ENCODE measurements at regions not wholly inside any gene's neighbourhood (a gene's known extent, or its start where the extent isn't known, plus 50 kb on each side); places are given as distances from the start of the nearest gene placed in this dataset.

GRCh38 chr13:85742355-85742754, 56.9 kb downstream of the SLITRK6 start:
- DNase-seq (ENCODE audit: low read depth in 4 of 4, low spot score in 2 of 4): no peak

- no peak for DNase-seq (ENCODE audit: low read depth in 4 of 4, low spot score in 2 of 4)
Measured at GRCh38 chr13:85741017-85741416, 58.2 kb downstream of the SLITRK6 start.

GRCh38 chr13:85738696-85739320, 60.4 kb downstream of the SLITRK6 start:
- no peak for DNase-seq (ENCODE audit: low read depth in 4 of 4, low spot score in 2 of 4)

DNA sequence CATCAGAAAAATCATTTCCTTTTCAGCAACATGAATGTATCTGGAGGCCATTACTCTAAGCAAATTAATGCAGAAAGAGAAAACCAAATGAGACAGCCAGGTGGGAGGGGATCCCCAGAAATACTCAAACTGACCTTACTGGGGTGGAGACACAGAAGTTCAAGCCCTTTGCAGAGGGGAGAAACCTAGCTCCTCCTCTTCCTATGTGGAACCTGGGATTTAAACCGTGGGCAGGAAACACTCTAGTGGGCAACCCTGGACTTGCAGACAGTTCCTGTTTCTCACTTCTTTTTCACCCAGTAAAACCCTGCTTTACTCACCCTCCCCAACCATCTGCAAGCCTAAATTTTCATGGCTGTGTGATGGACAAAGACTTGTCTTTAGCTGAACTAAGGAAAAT, 61.3 kb downstream of the SLITRK6 start:
- no peak for DNase-seq (ENCODE audit: low read depth in 4 of 4, low spot score in 2 of 4)

- DNase-seq (ENCODE audit: low read depth in 4 of 4, low spot score in 2 of 4): no peak
Measured at GRCh38 chr13:85729296-85729695, 69.9 kb downstream of the SLITRK6 start.

DNA sequence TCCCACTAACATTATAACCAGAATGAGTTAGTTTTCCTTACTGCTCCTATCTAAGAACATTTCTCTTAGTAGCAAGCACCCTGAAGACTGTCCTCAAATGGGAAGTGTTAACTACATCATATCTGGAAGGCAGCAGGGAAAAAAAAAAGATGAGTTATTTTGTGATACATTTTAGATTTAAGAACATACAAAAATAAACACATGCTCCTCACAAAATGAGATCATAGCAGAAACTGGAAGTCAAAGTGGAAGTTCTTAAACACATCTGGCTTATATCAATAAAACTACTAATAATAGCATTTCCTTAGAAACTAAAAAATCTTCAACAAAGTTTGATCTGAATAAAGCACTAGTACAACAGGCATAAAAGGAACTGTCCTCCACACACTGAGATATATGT, 70.4 kb downstream of the SLITRK6 start:
- no peak for DNase-seq (ENCODE audit: low read depth in 4 of 4, low spot score in 2 of 4)

GRCh38 chr13:85725433-85725832, 73.8 kb downstream of the SLITRK6 start:
- DNase-seq (ENCODE audit: low read depth in 4 of 4, low spot score in 2 of 4): no peak

DNA sequence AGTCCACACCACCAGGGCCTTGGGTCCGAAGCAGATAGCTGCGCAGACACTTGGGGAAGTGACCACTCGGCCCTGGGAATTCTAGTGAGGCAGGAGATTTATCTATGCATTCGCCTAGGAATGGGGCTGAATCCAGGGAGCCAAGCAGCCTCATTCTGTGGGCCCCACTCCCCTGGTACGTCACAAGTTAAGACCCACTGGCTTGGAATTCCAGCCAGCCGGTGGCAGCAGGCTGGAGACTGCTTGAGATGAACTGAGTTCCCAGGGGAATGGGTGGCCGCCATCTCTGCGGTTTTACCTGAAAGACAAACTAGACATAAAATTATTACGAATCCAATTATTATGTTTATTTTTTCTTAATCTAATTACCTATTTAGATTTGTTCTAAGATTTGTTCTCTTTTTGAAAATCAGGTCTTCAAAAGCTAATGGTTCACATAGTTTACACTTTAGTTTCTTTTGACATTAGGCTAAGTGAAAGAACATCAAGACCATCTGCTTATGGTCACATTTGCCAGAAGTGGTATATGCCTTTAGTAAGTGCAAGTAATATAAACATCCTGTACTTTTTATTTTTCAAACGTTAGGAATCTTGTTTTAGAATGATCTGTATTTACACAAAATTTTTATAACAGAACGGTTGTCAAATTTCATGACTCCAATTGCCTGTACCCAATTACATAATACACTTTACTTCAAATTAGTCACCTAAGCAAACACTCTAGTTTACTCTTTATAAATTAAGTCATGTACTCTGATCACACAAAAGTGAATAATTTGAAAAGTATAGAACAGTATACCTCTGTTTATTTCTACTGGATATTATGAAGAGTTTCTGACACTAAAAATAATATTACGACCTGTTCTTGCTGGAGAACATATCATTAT, 74.4 kb downstream of the SLITRK6 start:
- DNase-seq (ENCODE audit: low read depth in 4 of 4, low spot score in 2 of 4): no peak

DNA sequence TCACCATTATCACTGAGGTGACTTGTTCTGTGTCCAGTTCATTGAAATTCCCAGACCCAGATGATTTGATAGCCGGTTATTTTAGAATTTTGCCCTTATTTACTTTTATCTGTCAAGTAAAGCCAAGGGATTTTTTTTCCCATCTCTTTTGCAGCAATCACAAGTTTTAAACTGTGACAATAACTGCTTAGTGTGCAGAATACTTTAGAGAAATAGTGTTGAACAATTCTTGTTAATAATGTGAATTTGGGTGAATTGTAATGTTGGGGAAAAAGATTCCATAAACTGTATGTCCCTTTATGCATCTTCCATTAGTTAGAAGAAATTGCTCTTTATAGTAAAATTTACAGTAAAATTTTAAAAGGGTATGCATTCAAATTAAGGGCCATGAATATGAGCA, 79.5 kb downstream of the SLITRK6 start:
- no peak for DNase-seq (ENCODE audit: low read depth in 4 of 4, low spot score in 2 of 4)

- no peak for DNase-seq (ENCODE audit: low read depth in 4 of 4, low spot score in 2 of 4)
Measured at GRCh38 chr13:85717921-85718320, 81.3 kb downstream of the SLITRK6 start.

- no peak for DNase-seq (ENCODE audit: low read depth in 4 of 4, low spot score in 2 of 4)
Measured at GRCh38 chr13:85710545-85710944, 88.7 kb downstream of the SLITRK6 start.

DNA sequence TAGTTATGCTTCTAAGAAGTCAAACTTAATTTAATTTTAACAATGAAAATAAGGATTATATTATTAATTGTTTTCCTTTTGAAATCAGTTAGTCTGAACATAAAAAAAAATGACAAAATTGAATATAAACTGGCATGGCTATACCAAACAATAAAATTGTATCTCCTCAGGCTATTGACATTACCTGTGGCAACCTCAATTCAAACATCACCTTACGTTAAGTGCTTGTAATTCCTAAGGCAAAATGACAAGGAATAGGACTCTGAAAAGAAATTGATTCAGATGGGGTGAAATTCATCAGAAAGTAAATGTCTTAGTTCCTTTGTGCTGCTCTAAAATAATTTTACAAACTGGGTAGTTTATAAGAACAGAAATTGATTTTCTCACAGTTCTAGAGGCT, 89.5 kb downstream of the SLITRK6 start:
- no peak for DNase-seq (ENCODE audit: low read depth in 4 of 4, low spot score in 2 of 4)

- no peak for DNase-seq (ENCODE audit: low read depth in 4 of 4, low spot score in 2 of 4)
Measured at GRCh38 chr13:85709072-85709471, 90.1 kb downstream of the SLITRK6 start.

DNA sequence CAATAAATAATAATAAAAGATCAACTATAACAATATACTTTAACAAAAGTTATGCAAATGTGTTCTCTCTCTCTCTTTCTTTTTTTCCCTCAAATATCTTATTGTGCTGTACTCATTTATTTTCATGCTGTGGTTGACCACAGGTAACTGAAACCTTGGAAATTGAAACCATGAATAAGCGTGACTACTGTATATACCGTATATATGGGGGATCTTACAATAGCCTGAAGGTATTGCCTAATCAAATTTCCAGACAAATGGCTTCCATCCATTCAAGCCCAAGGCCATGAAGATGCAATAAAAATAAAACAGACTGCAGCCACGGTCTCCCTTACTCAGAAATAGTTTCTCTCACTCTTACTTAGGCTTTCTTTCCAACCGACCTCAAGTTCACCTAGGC, 98.3 kb downstream of the SLITRK6 start:
- DNase-seq (ENCODE audit: low read depth in 4 of 4, low spot score in 2 of 4): no peak

DNA sequence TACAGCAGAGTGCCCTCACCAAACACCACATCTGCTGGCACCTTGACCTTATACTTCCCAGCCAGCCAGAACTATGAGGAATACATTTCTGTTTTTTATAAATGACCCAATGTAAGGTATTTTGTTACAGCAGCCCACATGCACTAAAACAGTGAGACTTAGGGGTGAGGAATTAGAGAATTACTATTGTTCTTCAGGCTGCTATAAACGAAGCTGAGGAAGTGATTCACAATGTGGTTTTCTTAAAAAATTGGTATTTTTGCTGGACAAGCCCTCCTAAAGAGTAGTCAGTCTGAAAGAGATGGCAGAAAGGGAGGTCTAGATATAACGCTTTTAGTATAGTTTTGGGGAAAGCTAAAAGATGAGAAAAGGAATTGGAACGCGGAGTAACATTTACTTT, 101.0 kb downstream of the SLITRK6 start:
- DNase-seq (ENCODE audit: low read depth in 4 of 4, low spot score in 2 of 4): no peak

- DNase-seq (ENCODE audit: low read depth in 4 of 4, low spot score in 2 of 4): no peak
Measured at GRCh38 chr13:85694992-85695391, 104.2 kb downstream of the SLITRK6 start.

DNA sequence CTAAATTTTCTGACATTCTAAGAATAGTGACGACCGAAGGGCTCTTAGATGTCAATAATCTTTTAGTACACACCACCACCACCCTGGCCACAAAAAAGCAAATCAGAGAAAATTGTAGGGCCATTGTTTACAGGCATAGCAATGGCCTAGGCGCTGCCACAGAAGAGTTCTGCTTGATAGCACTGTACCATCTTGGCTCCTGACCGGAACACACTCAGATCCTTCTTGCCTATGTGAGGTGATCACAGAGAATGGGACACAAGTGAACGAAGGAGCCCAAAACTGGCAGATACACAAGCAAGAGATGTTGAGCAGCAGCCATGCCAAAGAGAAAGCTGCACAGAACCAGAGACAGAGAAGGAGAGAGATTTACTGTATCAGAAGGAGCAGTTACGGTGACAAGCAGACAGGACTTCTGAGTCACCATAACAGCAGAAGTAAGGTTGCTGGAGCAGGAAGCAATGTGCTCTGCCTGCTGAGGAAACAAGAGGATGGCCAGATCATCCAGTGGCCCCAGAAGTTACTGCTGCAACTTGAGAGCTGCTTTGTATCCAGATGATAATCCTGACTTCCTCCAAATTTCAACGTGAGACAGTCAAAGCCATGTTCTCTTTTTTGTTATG, 105.2 kb downstream of the SLITRK6 start:
- DNase-seq (ENCODE audit: low read depth in 4 of 4, low spot score in 2 of 4): no peak

- no peak for DNase-seq (ENCODE audit: low read depth in 4 of 4, low spot score in 2 of 4)
Measured at GRCh38 chr13:85690368-85690767, 108.9 kb downstream of the SLITRK6 start.

- no peak for DNase-seq (ENCODE audit: low read depth in 4 of 4, low spot score in 2 of 4)
Measured at GRCh38 chr13:85685436-85685835, 113.8 kb downstream of the SLITRK6 start.

DNA sequence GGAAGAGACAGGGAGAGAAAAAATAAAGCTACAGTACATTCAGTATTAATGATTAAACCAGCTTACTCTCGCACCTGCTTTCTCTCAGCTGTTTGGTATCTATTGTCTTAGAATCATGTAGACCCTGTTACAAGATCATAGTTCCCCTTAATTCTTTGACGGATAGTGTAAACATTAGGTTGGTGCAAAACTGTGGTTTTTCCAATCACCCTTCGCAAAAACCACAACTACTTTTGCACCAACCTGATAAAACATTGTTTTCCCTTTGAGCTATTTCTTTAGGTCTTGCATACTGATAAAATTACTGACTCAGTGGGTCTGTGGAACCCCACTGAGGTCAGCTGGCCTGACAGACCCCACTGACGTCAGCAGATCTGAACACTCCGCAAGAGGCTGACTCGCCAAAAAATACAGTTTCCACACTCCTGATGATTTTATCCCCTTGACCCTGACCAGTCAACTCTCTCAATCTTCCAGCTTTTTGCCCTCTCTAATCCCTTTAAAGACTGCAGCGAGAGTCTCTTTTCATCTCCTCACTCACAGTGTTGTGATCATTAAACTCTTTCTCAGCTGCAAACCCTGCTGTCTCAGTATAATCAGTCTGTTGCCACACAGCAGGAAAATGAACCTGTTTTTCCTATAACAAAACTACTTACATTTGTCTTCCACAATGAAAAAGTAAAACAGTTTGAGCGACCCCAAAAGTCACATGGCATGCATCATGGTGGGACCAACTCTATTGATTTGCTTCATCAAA, 123.9 kb downstream of the SLITRK6 start:
- no peak for DNase-seq (ENCODE audit: low read depth in 4 of 4, low spot score in 2 of 4)

GRCh38 chr13:85671336-85671735, 127.9 kb downstream of the SLITRK6 start:
- DNase-seq (ENCODE audit: low read depth in 4 of 4, low spot score in 2 of 4): no peak
